ENCODE measurements at regions not wholly inside any gene's neighbourhood (a gene's known extent, or its start where the extent isn't known, plus 50 kb on each side); places are given as distances from the start of the nearest gene placed in this dataset.

DNA sequence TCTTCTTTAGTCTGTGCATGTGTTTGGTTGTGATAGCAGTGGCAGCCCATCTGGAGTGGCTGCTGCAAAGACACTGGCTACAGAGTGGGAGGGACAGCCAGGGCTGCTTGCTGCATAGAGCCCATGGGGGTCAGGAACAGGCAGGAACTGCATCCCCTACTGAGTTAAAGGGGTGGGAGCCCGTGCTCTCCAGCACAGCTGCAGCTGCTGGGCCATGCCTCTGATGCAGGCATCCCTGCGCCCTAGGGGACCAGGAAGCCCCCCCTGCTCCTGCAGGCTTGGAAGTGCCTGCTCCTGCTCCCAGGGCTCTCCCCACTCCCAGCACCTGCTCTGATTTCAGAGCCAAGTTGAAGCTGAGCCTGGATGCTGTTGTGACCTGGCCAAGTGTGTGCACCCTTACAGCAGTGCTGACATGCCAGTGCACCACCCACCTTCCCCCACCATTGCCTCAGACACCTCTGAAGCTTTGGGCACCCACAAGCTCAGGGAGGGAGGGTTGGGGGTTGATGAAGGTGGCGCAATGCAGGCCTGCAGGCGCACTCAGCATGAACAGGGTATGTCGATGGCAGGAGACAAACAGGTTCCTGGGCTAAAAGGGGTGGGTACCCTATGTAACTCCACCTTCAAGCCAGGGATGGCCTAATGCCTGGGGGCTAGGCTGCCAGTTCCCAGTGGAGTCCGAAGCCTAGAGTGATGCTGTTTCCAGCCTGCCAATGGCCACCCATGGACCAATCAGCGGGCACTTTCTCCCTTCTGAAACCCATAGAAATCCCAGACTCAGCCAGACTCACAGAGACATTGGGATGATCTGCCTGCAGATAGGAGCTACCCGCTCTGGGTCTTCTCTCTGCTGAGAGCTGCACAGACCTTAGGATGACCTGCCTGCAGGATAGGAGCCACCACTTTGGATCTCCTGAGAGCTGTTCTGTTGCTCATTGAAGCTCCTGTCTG lies 919.9 kb upstream of the MIR17HG start:
- ChIA-PET CTCF (no interaction called here), POLR2A (no interaction called here)
- DNase-seq: no peak
- 62% methylated on average over 6 of the region's 8 CpGs for WGBS (ENCODE audit: insufficient coverage)
- Histone ChIP-seq H3K4me3 (ENCODE audit: control insufficient read depth in 1 of 7, extremely low read depth in 1 of 7, insufficient read depth in 4 of 7, low read depth in 2 of 7, low read length in 6 of 7) (no peak overlapping the region), H3K36me3 (ENCODE audit: control insufficient read depth in 4 of 4, insufficient read depth in 4 of 4, low read length in 3 of 4) (no peaks in the 10 kb centered on the region), H3K27ac (ENCODE audit: insufficient read depth in 1 of 2, low read depth in 1 of 2, low read length in 2 of 2, poor library complexity in 1 of 2, severe bottlenecking in 2 of 2) (no peak overlapping the region), H3K9me3 (ENCODE audit: control extremely low read depth in 1 of 5, control insufficient read depth in 4 of 5, insufficient read depth in 2 of 5, low read depth in 1 of 5, low read length in 4 of 5) (peaks cover 0 to 3% (median 0%) of the 10 kb centered on the region in 5 experiments), H3K27me3 (replicated peaks in 2 of 5; ENCODE audit: control insufficient read depth in 4 of 5, insufficient read depth in 5 of 5, low read length in 4 of 5) (no peaks in the 10 kb centered on the region), H3K4me1 (ENCODE audit: control extremely low read depth in 1 of 4, control insufficient read depth in 4 of 4, insufficient read depth in 4 of 4, low read length in 3 of 4) (no peaks in the 10 kb centered on the region)

DNA sequence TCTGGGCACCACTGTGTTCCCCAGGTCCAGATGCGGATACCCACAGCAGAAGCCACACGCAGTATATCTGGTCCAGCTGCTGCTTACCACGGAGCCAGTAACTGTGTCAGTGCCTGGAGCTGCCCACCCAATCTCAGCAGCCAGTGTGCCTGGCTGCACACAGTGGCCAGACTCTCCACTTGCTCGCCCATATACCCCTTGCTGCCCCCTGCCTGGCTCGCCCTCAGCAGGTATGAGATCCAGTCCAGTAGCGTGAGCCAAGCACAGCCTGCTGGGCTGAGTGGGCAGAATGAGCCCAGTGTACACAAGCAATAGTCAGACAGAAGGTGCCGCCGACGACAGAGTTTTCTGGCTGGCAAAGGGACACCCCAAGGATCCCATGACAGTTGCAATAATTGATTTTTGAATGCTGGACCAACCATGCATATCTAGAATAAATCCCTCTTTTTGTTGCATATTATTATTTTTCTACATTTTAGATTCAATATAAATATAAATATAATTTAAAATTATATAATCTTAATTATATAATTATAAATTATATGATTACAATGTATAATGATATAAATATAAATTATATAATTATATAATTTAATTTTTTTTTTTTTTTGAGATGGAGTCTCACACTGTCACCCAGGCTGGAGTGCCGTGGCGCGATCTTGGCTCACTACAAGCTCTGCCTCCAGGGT lies 918.8 kb upstream of the MIR17HG start:
- H3K36me3 ChIP-seq (ENCODE audit: control insufficient read depth in 4 of 4, insufficient read depth in 4 of 4, low read length in 3 of 4): no peaks in the 10 kb centered on the region
- H3K27me3 ChIP-seq (replicated peaks in 2 of 5; ENCODE audit: control insufficient read depth in 4 of 5, insufficient read depth in 5 of 5, low read length in 4 of 5): no peaks in the 10 kb centered on the region
- no peak overlapping the region for H3K4me3 ChIP-seq (ENCODE audit: control insufficient read depth in 1 of 7, extremely low read depth in 1 of 7, insufficient read depth in 4 of 7, low read depth in 2 of 7, low read length in 6 of 7)
- POLR2A ChIA-PET: no interaction called here
- WGBS (ENCODE audit: insufficient coverage): 100% methylated on average over 6 of the region's 12 CpGs
- H3K4me1 ChIP-seq (ENCODE audit: control extremely low read depth in 1 of 4, control insufficient read depth in 4 of 4, insufficient read depth in 4 of 4, low read length in 3 of 4): no peaks in the 10 kb centered on the region
- no peak overlapping the region for H3K27ac ChIP-seq (ENCODE audit: insufficient read depth in 1 of 2, low read depth in 1 of 2, low read length in 2 of 2, poor library complexity in 1 of 2, severe bottlenecking in 2 of 2)
- DNase-seq: no peak
- H3K9me3 ChIP-seq (ENCODE audit: control extremely low read depth in 1 of 5, control insufficient read depth in 4 of 5, insufficient read depth in 2 of 5, low read depth in 1 of 5, low read length in 4 of 5): peaks cover 0 to 3% (median 0%) of the 10 kb centered on the region in 5 experiments
- CTCF ChIA-PET: no interaction called here

DNA sequence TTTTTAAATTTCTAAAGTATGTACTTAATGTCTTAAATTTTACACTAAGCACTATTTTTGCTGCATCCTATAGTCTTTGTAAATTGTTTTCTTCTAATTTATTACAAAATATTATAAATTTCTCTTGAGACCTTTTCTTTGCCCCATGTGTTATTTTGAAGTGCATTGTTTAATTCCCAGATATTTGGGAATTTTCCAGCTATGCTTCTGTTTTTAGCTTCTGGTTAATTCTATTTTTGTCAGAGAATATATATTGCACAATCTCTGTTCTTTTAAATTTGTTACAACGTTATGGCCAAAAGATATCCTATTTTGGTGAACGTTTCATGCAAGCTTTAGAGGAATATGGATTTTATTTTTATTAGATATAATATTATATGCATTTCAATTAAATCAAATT lies 917.4 kb upstream of the MIR17HG start:
- WGBS (ENCODE audit: insufficient coverage): no CpG with 5 or more reads among the region's 2 CpGs

DNA sequence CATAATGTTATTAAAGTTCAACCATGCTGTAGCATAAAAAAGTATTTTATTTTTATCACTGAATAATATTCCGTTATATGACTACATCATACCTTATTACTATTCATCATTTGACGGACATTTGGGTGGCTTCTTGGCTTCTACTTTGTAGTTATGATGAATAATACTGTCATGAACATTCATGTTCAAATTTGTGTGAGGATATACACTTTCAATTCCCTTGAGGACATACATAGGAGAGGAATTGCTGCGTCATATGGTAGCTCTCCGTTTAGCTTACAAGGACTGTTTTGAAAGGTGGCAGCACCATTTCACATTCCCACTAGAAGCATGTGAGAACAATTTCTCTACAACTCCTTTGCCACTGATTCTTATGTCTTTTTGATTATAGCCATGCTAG lies 910.8 kb upstream of the MIR17HG start:
- Histone ChIP-seq H3K27ac (ENCODE audit: insufficient read depth in 1 of 2, low read depth in 1 of 2, low read length in 2 of 2, poor library complexity in 1 of 2, severe bottlenecking in 2 of 2) (no peak overlapping the region), H3K4me3 (ENCODE audit: control insufficient read depth in 1 of 7, extremely low read depth in 1 of 7, insufficient read depth in 4 of 7, low read depth in 2 of 7, low read length in 6 of 7) (no peak overlapping the region), H3K27me3 (replicated peaks in 2 of 5; ENCODE audit: control insufficient read depth in 4 of 5, insufficient read depth in 5 of 5, low read length in 4 of 5) (no peaks in the 10 kb centered on the region), H3K9me3 (ENCODE audit: control extremely low read depth in 1 of 5, control insufficient read depth in 4 of 5, insufficient read depth in 2 of 5, low read depth in 1 of 5, low read length in 4 of 5) (no peaks in the 10 kb centered on the region), H3K36me3 (ENCODE audit: control insufficient read depth in 4 of 4, insufficient read depth in 4 of 4, low read length in 3 of 4) (no peaks in the 10 kb centered on the region), H3K4me1 (ENCODE audit: control extremely low read depth in 1 of 4, control insufficient read depth in 4 of 4, insufficient read depth in 4 of 4, low read length in 3 of 4) (no peaks in the 10 kb centered on the region)
- 92% methylated on average over 2 of the region's 4 CpGs for whole genome bisulfite sequencing (ENCODE audit: insufficient coverage)
- ChIA-PET POLR2A (no interaction called here), CTCF (no interaction called here)
- no peak for DNase-seq

More for the DNA sequence above, 917.4 kb upstream of the MIR17HG start:
- no peaks in the 10 kb centered on the region for H3K27me3 ChIP-seq (replicated peaks in 2 of 5; ENCODE audit: control insufficient read depth in 4 of 5, insufficient read depth in 5 of 5, low read length in 4 of 5)
- H3K4me1 ChIP-seq (ENCODE audit: control extremely low read depth in 1 of 4, control insufficient read depth in 4 of 4, insufficient read depth in 4 of 4, low read length in 3 of 4): no peaks in the 10 kb centered on the region
- ChIA-PET CTCF (no interaction called here), POLR2A (no interaction called here)
- no peaks in the 10 kb centered on the region for H3K36me3 ChIP-seq (ENCODE audit: control insufficient read depth in 4 of 4, insufficient read depth in 4 of 4, low read length in 3 of 4)
- H3K9me3 ChIP-seq (ENCODE audit: control extremely low read depth in 1 of 5, control insufficient read depth in 4 of 5, insufficient read depth in 2 of 5, low read depth in 1 of 5, low read length in 4 of 5): peaks cover 0 to 3% (median 0%) of the 10 kb centered on the region in 5 experiments
- H3K4me3 ChIP-seq (ENCODE audit: control insufficient read depth in 1 of 7, extremely low read depth in 1 of 7, insufficient read depth in 4 of 7, low read depth in 2 of 7, low read length in 6 of 7): no peak overlapping the region
- H3K27ac ChIP-seq (ENCODE audit: insufficient read depth in 1 of 2, low read depth in 1 of 2, low read length in 2 of 2, poor library complexity in 1 of 2, severe bottlenecking in 2 of 2): no peak overlapping the region
- no peak for DNase-seq

DNA sequence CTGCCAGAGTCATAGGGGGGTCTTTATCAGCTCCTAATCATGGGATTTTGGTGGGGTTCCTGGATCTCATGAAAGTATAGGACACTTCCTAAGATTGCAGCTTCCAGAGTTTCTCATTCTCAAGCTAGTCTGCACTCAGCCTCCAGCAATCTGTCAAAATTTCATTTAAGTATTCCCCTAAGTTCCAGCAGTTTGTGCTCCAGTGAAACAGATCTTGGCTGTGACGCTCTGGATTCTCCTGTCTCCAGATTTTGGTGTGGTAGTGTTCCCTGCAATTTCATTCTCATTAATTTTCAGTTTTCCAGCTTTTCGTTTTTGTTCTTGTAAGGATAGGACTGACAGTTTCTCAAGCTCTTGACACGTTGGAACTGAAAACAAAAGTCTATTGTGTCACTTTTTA lies 908.9 kb upstream of the MIR17HG start:
- Histone ChIP-seq H3K4me1 (ENCODE audit: control extremely low read depth in 1 of 4, control insufficient read depth in 4 of 4, insufficient read depth in 4 of 4, low read length in 3 of 4) (no peaks in the 10 kb centered on the region), H3K4me3 (ENCODE audit: control insufficient read depth in 1 of 7, extremely low read depth in 1 of 7, insufficient read depth in 4 of 7, low read depth in 2 of 7, low read length in 6 of 7) (no peak overlapping the region), H3K9me3 (ENCODE audit: control extremely low read depth in 1 of 5, control insufficient read depth in 4 of 5, insufficient read depth in 2 of 5, low read depth in 1 of 5, low read length in 4 of 5) (no peaks in the 10 kb centered on the region), H3K27ac (ENCODE audit: insufficient read depth in 1 of 2, low read depth in 1 of 2, low read length in 2 of 2, poor library complexity in 1 of 2, severe bottlenecking in 2 of 2) (no peak overlapping the region), H3K36me3 (ENCODE audit: control insufficient read depth in 4 of 4, insufficient read depth in 4 of 4, low read length in 3 of 4) (no peaks in the 10 kb centered on the region), H3K27me3 (replicated peaks in 2 of 5; ENCODE audit: control insufficient read depth in 4 of 5, insufficient read depth in 5 of 5, low read length in 4 of 5) (no peaks in the 10 kb centered on the region)
- WGBS (ENCODE audit: insufficient coverage): 88% methylated on average over 2 of the region's 3 CpGs
- ChIA-PET POLR2A (no interaction called here), CTCF (interaction anchor here (0.9 kb wide), 1 partner anchor 431 kb away, joined by 3 read pairs; no protein-coding TSS in a partner anchor)
- DNase-seq: no peak

DNA sequence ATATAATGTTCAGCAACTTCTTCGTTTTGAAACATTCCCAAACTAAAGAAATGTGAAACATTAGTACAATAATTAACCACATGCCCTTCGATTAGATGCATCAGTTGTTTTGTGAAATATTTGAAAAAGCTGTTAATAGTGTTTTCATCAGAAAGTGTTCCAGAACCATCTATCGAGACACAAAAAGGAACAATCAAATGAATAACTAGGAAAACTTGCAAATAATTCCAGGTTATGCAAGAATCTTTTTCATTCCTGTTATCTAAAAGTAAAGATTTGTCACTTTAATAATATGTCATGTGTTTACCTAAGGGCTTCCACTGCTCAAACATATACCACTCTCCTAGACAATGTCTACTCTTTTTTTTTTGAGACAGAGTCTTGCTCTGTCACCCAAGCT lies 904.2 kb upstream of the MIR17HG start:
- no peak for DNase-seq
- no peak overlapping the region for H3K27ac ChIP-seq (ENCODE audit: insufficient read depth in 1 of 2, low read depth in 1 of 2, low read length in 2 of 2, poor library complexity in 1 of 2, severe bottlenecking in 2 of 2)
- CTCF ChIA-PET: no interaction called here
- no peaks in the 10 kb centered on the region for H3K27me3 ChIP-seq (replicated peaks in 2 of 5; ENCODE audit: control insufficient read depth in 4 of 5, insufficient read depth in 5 of 5, low read length in 4 of 5)
- H3K4me1 ChIP-seq (ENCODE audit: control extremely low read depth in 1 of 4, control insufficient read depth in 4 of 4, insufficient read depth in 4 of 4, low read length in 3 of 4): no peaks in the 10 kb centered on the region
- H3K4me3 ChIP-seq (ENCODE audit: control insufficient read depth in 1 of 7, extremely low read depth in 1 of 7, insufficient read depth in 4 of 7, low read depth in 2 of 7, low read length in 6 of 7): no peak overlapping the region
- H3K9me3 ChIP-seq (ENCODE audit: control extremely low read depth in 1 of 5, control insufficient read depth in 4 of 5, insufficient read depth in 2 of 5, low read depth in 1 of 5, low read length in 4 of 5): no peaks in the 10 kb centered on the region
- POLR2A ChIA-PET: no interaction called here
- no peaks in the 10 kb centered on the region for H3K36me3 ChIP-seq (ENCODE audit: control insufficient read depth in 4 of 4, insufficient read depth in 4 of 4, low read length in 3 of 4)
- WGBS (ENCODE audit: insufficient coverage): no CpG with 5 or more reads among the region's 3 CpGs

DNA sequence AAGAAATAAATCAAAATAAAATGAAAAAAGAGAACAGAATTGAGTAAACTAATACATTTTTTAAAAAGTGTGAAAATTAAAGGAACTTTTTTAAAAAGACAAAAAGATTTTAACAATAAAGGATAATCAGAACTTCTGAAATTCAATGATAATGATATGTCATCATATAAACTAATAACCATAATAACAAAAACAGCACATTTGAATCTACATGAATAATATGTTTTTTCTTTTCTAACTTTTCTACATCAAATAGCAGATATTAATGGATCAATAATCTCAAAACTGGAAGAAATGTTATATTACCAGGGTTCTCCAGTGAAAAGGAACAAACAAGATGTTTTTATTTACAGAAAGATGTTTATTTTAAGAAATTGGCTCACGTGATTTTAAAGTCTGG lies 903.3 kb upstream of the MIR17HG start:
- DNase-seq: no peak
- no peaks in the 10 kb centered on the region for H3K36me3 ChIP-seq (ENCODE audit: control insufficient read depth in 4 of 4, insufficient read depth in 4 of 4, low read length in 3 of 4)
- H3K9me3 ChIP-seq (ENCODE audit: control extremely low read depth in 1 of 5, control insufficient read depth in 4 of 5, insufficient read depth in 2 of 5, low read depth in 1 of 5, low read length in 4 of 5): no peaks in the 10 kb centered on the region
- H3K27me3 ChIP-seq (replicated peaks in 2 of 5; ENCODE audit: control insufficient read depth in 4 of 5, insufficient read depth in 5 of 5, low read length in 4 of 5): no peaks in the 10 kb centered on the region
- no peaks in the 10 kb centered on the region for H3K4me1 ChIP-seq (ENCODE audit: control extremely low read depth in 1 of 4, control insufficient read depth in 4 of 4, insufficient read depth in 4 of 4, low read length in 3 of 4)
- CTCF ChIA-PET: no interaction called here
- no peak overlapping the region for H3K27ac ChIP-seq (ENCODE audit: insufficient read depth in 1 of 2, low read depth in 1 of 2, low read length in 2 of 2, poor library complexity in 1 of 2, severe bottlenecking in 2 of 2)
- H3K4me3 ChIP-seq (ENCODE audit: control insufficient read depth in 1 of 7, extremely low read depth in 1 of 7, insufficient read depth in 4 of 7, low read depth in 2 of 7, low read length in 6 of 7): no peak overlapping the region
- POLR2A ChIA-PET: no interaction called here
- WGBS (ENCODE audit: insufficient coverage): 100% methylated on average over 1 of the region's 1 CpG
